HL-60 (cell line): ENCODE measurements at regions not wholly inside any gene's neighbourhood (a gene's known extent, or its start where the extent isn't known, plus 50 kb on each side); places are given as distances from the start of the nearest gene placed in this dataset.

Source experiments
- DNase-seq, 2 experiments: peaks; one replicate each; pipeline ENCODE4 v3.0.0-alpha.2; 2010 to 2020; ENCODE audit warnings: low read depth in 1 of 2, low spot score in 1 of 2
- H3K27ac ChIP-seq: fragments of 250-450 bp; sonication (Bioruptor Pico); replicated peaks from 2 replicates; pipeline ENCODE4 v1.5.1; 2020; ENCODE audit warnings: mild to moderate bottlenecking, moderate library complexity
- H3K27me3 ChIP-seq: fragments of 250-450 bp; sonication (Bioruptor Pico); 2 replicates; pipeline ENCODE4 v1.5.1; 2021; ENCODE audit warnings: mild to moderate bottlenecking, moderate library complexity; ENCODE audit not compliant: insufficient read depth, poor library complexity, severe bottlenecking
- H3K4me3 ChIP-seq: replicated peaks from 2 replicates; pipeline ENCODE4 v1.5.1; 2011; ENCODE audit warnings: mild to moderate bottlenecking, control low read depth, low read length; ENCODE audit not compliant: insufficient read depth
- GABPA ChIP-seq: IDR thresholded peaks from 2 replicates; pipeline ENCODE4 v1.6.1; 2012; ENCODE audit warnings: low read depth
- POLR2AphosphoS5 ChIP-seq: IDR thresholded peaks from 2 replicates; pipeline ENCODE4 v1.6.1; 2012; ENCODE audit warnings: low read depth
- SPI1 ChIP-seq: IDR thresholded peaks from 2 replicates; pipeline ENCODE4 v1.6.1; 2012; ENCODE audit warnings: low read depth, mild to moderate bottlenecking, borderline replicate concordance
- TF ChIP-seq, protein P1 (sequence below): IDR thresholded peaks from 2 replicates; pipeline ENCODE4 v1.6.1; 2012; ENCODE audit warnings: low read depth; ENCODE audit not compliant: insufficient replicate concordance
- TF ChIP-seq, protein P2 (sequence below): IDR thresholded peaks from one replicate; pipeline ENCODE4 v1.5.1; 2011; ENCODE audit warnings: low read length, control low read depth, inconsistent platforms; ENCODE audit not compliant: insufficient read depth

DNA sequence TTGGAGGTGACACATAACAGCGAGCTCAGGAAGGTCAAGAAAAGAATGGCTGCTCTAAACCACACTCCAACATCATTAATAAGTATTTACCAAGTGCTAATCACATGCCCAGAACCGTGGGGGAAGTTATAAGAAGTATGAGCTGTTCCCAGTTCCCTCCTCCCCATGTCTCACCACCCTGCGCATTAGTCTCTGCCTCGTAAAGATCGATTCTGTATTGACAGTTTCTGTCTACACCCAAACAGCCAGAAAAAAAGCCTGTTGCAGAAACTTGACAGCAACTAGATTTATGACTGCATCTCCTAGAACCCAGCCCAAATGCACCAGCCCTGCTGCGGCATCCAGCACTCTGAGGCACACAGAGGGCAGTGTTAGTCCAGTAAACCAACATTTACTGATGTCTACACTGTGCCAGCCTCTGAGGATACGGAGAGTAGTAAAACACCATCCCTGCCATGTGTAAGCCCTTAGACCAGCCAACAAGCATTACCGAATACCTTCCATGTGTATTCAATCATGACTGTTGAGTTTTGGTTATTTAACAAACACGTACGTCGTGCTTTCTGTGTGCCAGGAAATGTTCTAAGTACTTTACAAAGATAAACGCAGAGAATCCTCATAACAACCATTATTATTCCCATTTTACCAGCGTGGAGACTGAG lies 63.6 kb upstream of the ZBTB40 start:
- H3K4me3 ChIP-seq = no peak overlapping the region
- H3K27me3 ChIP-seq = peaks cover 1% of the 10 kb centered on the region
- TF ChIP-seq SPI1 (no peak), POLR2AphosphoS5 (no peak), GABPA (no peak)
- TF ChIP-seq, protein P1, sequence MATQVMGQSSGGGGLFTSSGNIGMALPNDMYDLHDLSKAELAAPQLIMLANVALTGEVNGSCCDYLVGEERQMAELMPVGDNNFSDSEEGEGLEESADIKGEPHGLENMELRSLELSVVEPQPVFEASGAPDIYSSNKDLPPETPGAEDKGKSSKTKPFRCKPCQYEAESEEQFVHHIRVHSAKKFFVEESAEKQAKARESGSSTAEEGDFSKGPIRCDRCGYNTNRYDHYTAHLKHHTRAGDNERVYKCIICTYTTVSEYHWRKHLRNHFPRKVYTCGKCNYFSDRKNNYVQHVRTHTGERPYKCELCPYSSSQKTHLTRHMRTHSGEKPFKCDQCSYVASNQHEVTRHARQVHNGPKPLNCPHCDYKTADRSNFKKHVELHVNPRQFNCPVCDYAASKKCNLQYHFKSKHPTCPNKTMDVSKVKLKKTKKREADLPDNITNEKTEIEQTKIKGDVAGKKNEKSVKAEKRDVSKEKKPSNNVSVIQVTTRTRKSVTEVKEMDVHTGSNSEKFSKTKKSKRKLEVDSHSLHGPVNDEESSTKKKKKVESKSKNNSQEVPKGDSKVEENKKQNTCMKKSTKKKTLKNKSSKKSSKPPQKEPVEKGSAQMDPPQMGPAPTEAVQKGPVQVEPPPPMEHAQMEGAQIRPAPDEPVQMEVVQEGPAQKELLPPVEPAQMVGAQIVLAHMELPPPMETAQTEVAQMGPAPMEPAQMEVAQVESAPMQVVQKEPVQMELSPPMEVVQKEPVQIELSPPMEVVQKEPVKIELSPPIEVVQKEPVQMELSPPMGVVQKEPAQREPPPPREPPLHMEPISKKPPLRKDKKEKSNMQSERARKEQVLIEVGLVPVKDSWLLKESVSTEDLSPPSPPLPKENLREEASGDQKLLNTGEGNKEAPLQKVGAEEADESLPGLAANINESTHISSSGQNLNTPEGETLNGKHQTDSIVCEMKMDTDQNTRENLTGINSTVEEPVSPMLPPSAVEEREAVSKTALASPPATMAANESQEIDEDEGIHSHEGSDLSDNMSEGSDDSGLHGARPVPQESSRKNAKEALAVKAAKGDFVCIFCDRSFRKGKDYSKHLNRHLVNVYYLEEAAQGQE = no peak
- TF ChIP-seq, protein P2, sequence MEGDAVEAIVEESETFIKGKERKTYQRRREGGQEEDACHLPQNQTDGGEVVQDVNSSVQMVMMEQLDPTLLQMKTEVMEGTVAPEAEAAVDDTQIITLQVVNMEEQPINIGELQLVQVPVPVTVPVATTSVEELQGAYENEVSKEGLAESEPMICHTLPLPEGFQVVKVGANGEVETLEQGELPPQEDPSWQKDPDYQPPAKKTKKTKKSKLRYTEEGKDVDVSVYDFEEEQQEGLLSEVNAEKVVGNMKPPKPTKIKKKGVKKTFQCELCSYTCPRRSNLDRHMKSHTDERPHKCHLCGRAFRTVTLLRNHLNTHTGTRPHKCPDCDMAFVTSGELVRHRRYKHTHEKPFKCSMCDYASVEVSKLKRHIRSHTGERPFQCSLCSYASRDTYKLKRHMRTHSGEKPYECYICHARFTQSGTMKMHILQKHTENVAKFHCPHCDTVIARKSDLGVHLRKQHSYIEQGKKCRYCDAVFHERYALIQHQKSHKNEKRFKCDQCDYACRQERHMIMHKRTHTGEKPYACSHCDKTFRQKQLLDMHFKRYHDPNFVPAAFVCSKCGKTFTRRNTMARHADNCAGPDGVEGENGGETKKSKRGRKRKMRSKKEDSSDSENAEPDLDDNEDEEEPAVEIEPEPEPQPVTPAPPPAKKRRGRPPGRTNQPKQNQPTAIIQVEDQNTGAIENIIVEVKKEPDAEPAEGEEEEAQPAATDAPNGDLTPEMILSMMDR = no peak
- no peak overlapping the region for H3K27ac ChIP-seq
- no peak for DNase-seq

DNA sequence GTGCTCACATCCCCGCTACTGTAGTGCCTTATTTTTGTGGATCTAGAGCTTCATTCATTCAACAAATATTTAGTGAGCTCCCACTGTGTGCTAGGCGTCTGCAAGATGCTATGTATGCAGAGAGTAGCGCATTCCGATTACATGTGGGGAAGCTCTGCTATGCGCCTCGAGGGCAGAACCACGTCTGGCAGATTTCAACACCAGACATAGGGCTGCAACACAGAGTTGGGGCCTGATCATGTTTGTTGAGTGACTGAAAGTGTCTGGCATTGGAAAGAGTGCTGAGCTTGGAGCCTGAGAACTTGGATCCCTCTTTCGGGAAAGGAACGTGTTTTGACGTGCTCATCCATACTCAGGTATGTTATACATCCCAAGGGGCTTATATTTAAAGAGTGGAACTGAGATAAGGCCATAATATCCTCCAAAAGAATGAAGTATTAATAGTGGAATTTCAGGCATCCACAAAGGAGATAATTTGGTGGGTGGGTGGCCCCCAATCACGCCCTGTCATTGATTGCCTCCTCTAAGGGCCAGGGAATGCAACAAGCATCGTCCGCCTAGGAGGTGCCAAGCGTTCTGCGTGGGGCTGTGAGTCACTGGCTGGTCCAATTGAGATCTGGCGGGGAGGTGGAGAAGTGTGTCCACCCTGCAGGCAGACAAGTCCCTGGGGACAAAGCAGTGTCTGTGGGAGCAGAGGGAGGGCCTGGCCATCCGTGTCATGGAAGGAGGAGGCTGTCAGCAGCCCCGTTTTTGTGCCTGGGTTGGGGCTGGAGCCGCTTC lies 62.8 kb upstream of the ZBTB40 start:
- no peaks in the 10 kb centered on the region for H3K27me3 ChIP-seq
- no peak for DNase-seq
- H3K27ac ChIP-seq = no peak overlapping the region
- TF ChIP-seq SPI1 (no peak), POLR2AphosphoS5 (no peak), GABPA (no peak)
- TF ChIP-seq, protein P1 = no peak
- TF ChIP-seq, protein P2 = no peak
- H3K4me3 ChIP-seq = no peak overlapping the region

DNA sequence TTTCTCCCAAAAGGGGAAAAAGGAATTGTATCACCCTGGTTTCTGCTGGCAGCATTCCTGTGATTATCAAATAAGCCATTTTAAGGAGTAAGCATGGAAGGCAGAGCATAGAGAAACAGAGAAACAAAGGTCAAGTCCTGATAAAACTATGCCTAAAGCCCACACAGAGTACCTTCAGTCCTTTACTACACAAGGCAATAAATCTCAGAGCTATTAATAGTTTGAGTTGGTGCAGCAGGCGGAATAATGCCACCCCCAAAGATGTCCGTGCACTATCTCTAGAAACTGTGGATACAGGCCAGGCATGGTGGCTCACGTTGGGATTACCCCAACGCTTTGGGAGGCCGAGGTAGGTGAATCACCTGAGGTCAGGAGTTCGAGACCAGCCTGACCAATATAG lies 58.1 kb upstream of the ZBTB40 start:
- Histone ChIP-seq H3K4me3 (no peak overlapping the region), H3K27me3 (peaks cover 6% of the 10 kb centered on the region), H3K27ac (no peak overlapping the region)
- TF ChIP-seq, protein P1 = no peak
- TF ChIP-seq SPI1 = no peak
- no peak for TF ChIP-seq GABPA
- TF ChIP-seq, protein P2 = no peak
- TF ChIP-seq POLR2AphosphoS5 = no peak
- no peak for DNase-seq
